Calu3 (cell line): ENCODE measurements at regions not wholly inside any gene's neighbourhood (a gene's known extent, or its start where the extent isn't known, plus 50 kb on each side); places are given as distances from the start of the nearest gene placed in this dataset.
"Not testable (repeated sequence)": the region's sequence is repeated elsewhere in the genome, so short reads cannot be mapped to it uniquely, and the experiment has no call there.

ENCODE experiments used
- BruUV-seq: library from RNA; stranded (reverse); fragments of 400-500 nt; replicated peaks from 2 replicates; lab custom pipeline; 2021; lab: Mats Ljungman, UMichigan
- CTCF ChIA-PET: fragments of 300-600 bp; sonication (Branson Sonifier 250); formaldehyde crosslinking; loops from one replicate; lab custom pipeline; 2022; ENCODE audit warnings: antibody characterized with exemption; lab: Charles Lee
- DNase-seq: peaks from one replicate; pipeline ENCODE4 v3.0.0; 2022
- H3K27ac Mint-ChIP-seq: one replicate; pipeline ENCODE4 v1.8.0; 2022; ENCODE audit warnings: mixed read lengths; ENCODE audit not compliant: unreplicated experiment
- H3K27me3 Mint-ChIP-seq: one replicate; pipeline ENCODE4 v1.8.0; 2022; ENCODE audit warnings: mixed read lengths; ENCODE audit not compliant: unreplicated experiment
- H3K36me3 Mint-ChIP-seq: one replicate; pipeline ENCODE4 v1.8.0; 2022; ENCODE audit warnings: mild to moderate bottlenecking, moderate library complexity, mixed read lengths; ENCODE audit not compliant: insufficient read depth, unreplicated experiment
- H3K4me1 Mint-ChIP-seq: one replicate; pipeline ENCODE4 v1.8.0; 2022; ENCODE audit warnings: mild to moderate bottlenecking, low read depth, mixed read lengths; ENCODE audit not compliant: unreplicated experiment
- H3K4me3 Mint-ChIP-seq: one replicate; pipeline ENCODE4 v1.8.0; 2022; ENCODE audit warnings: mild to moderate bottlenecking, low read depth, moderate library complexity, mixed read lengths; ENCODE audit not compliant: unreplicated experiment
- H3K9me3 Mint-ChIP-seq: one replicate; pipeline ENCODE4 v1.8.0; 2022; ENCODE audit warnings: low read depth, mixed read lengths; ENCODE audit not compliant: unreplicated experiment
- intact Hi-C: fragments of 100-400 bp; cut with micrococcal nuclease; formaldehyde crosslinking; loops from one replicate; pipeline ENCODE4 v1.10.0; 2022; ENCODE audit not compliant: unreplicated experiment
- TF ChIP-seq, protein P1 (sequence below): fragments of 200-600 bp; IDR thresholded peaks from one replicate; pipeline ENCODE4 v1.8.0; 2022; ENCODE audit warnings: antibody characterized with exemption; ENCODE audit not compliant: unreplicated experiment

DNA sequence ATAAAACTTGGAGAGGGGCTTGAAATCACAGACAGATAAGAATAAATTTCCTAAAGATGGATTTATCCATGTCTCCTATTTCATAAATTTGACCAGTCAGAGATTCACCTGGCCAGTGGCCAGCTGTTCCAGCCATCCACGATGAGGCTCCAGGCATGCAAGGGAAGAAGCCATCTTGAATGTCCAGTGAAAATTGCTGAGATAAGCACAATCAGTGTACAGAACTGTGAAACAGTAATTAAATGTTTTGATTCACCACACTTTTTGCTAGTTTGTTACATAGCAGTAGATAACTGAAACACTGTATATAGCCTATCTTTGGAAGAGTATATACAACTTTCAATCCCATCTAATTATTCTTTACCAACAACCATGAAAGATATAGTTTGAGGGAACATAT is 163.5 kb downstream of the HINT1 start:
- Mint-ChIP-seq H3K27me3 (peaks cover 4% of the 10 kb centered on the region), H3K27ac (no peak overlapping the region), H3K9me3 (no peaks in the 10 kb centered on the region), H3K4me3 (no peak overlapping the region), H3K36me3 (no peaks in the 10 kb centered on the region), H3K4me1 (no peaks in the 10 kb centered on the region)
- intact Hi-C loops = no loop called here
- BruUV-seq = no TSS peak
- TF ChIP-seq, protein P1, sequence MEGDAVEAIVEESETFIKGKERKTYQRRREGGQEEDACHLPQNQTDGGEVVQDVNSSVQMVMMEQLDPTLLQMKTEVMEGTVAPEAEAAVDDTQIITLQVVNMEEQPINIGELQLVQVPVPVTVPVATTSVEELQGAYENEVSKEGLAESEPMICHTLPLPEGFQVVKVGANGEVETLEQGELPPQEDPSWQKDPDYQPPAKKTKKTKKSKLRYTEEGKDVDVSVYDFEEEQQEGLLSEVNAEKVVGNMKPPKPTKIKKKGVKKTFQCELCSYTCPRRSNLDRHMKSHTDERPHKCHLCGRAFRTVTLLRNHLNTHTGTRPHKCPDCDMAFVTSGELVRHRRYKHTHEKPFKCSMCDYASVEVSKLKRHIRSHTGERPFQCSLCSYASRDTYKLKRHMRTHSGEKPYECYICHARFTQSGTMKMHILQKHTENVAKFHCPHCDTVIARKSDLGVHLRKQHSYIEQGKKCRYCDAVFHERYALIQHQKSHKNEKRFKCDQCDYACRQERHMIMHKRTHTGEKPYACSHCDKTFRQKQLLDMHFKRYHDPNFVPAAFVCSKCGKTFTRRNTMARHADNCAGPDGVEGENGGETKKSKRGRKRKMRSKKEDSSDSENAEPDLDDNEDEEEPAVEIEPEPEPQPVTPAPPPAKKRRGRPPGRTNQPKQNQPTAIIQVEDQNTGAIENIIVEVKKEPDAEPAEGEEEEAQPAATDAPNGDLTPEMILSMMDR = no peak
- no peak for DNase-seq
- CTCF ChIA-PET = no interaction called here

DNA sequence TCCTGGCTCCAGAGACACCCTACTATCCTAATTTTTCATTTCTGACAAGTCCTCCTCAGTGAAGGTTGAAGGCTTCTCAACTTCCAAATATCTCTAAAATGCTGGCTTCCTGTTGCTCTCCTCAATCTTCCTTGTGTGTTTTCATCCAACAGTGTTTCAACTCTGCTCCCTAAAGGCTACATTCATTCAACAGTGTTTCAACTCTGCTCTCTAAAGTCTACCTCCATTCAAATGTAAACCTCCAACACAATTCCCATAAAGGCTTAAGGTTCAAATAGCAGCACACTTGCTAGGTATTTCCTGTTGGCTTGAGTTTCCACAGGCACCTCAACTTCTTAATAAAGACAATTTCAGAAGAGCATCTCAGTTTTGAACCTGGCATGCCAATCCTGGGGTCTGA is 164.8 kb downstream of the HINT1 start:
- BruUV-seq = no TSS peak
- Mint-ChIP-seq H3K4me1 (no peaks in the 10 kb centered on the region), H3K27me3 (no peaks in the 10 kb centered on the region), H3K9me3 (no peaks in the 10 kb centered on the region), H3K36me3 (no peaks in the 10 kb centered on the region), H3K27ac (no peak overlapping the region), H3K4me3 (no peak overlapping the region)
- CTCF ChIA-PET = no interaction called here
- TF ChIP-seq, protein P1 = no peak
- no peak for DNase-seq
- intact Hi-C loops = no loop called here

DNA sequence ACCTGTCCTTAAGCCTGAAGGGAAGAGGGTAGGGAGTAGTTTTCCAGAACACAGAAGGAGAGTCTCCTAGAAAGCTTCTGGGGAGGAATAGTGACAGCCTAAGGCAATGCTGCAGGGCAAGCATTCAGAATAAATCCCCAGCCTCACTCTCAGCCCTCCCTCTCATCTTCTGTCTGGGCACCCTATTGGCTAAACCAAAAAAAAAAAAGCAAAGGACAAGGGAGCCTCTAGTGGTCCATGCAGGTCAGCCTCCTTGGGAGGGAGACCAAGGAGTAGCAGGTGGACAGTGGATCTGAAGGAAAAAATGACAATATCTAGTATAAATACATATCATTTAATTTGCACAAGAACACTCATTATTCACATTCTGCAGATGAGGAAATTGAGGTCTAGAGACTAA is 168.3 kb downstream of the HINT1 start:
- H3K4me1 Mint-ChIP-seq, intact Hi-C loops, DNase-seq, BruUV-seq, H3K9me3 Mint-ChIP-seq, H3K27ac Mint-ChIP-seq, H3K36me3 Mint-ChIP-seq, CTCF ChIA-PET, H3K4me3 Mint-ChIP-seq: not testable (repeated sequence)
- peaks cover 14% of the 10 kb centered on the region for H3K27me3 Mint-ChIP-seq

DNA sequence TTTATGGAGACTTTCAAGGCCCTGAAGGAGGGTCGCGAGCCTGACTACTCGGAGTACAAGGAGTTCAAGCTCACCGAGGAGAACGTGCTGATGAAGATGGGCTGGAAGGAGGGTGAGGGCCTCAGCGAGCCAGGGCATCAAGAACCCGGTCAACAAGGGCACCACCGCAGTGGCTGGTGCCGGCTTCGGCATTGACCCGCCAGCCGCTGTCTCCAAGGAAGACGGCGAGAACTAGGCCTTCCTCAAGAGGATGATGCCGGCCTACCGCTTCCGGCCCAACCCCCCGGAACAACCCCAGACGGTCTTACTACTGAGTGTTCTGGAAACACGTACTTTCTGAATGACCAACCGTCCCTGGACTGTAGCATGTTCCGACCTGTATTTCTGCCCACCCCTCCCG is 169.2 kb downstream of the HINT1 start:
- CTCF ChIA-PET = no interaction called here
- BruUV-seq = no TSS peak
- TF ChIP-seq, protein P1 = no peak
- intact Hi-C loops = no loop called here
- H3K27me3 Mint-ChIP-seq = peaks cover 14% of the 10 kb centered on the region
- DNase-seq = no peak
- no peaks in the 10 kb centered on the region for H3K36me3 Mint-ChIP-seq
- no peak overlapping the region for H3K4me3 Mint-ChIP-seq
- H3K27ac Mint-ChIP-seq = no peak overlapping the region
- peaks cover 8% of the 10 kb centered on the region for H3K4me1 Mint-ChIP-seq
- H3K9me3 Mint-ChIP-seq = no peaks in the 10 kb centered on the region

DNA sequence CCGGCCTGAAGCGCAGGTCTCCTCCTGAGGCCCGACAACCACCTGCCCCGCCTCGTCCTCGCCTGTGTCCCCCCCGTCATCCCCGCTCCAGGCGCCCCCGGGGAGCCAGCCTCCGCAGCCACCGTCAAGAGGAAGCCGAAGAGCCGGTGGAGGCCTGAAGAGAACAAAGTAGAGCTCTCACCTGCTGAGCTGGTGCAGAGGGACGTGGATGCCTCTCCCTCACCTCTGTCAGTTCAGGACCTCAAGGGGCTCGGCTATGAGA is 169.9 kb downstream of the HINT1 start:
- TF ChIP-seq, protein P1 = no peak
- H3K4me3 Mint-ChIP-seq = no peak overlapping the region

More for the DNA sequence above, 169.9 kb downstream of the HINT1 start:
- H3K9me3 Mint-ChIP-seq = no peaks in the 10 kb centered on the region
- H3K27me3 Mint-ChIP-seq = peaks cover 14% of the 10 kb centered on the region
- BruUV-seq = no TSS peak
- no peak overlapping the region for H3K27ac Mint-ChIP-seq
- CTCF ChIA-PET = no interaction called here
- intact Hi-C loops = no loop called here
- DNase-seq = no peak
- H3K36me3 Mint-ChIP-seq = no peaks in the 10 kb centered on the region
- H3K4me1 Mint-ChIP-seq = peaks cover 8% of the 10 kb centered on the region
